HG03175 (cell line): ENCODE measurements at regions not wholly inside any gene's neighbourhood (a gene's known extent, or its start where the extent isn't known, plus 50 kb on each side); places are given as distances from the start of the nearest gene placed in this dataset.

ENCODE experiments used
- ATAC-seq: cut with Tn5 transposase; IDR thresholded peaks from one replicate; pipeline ENCODE4 v1.9.1; 2021; ENCODE audit warnings: mild to moderate bottlenecking, moderate library complexity; ENCODE audit not compliant: unreplicated experiment

DNA sequence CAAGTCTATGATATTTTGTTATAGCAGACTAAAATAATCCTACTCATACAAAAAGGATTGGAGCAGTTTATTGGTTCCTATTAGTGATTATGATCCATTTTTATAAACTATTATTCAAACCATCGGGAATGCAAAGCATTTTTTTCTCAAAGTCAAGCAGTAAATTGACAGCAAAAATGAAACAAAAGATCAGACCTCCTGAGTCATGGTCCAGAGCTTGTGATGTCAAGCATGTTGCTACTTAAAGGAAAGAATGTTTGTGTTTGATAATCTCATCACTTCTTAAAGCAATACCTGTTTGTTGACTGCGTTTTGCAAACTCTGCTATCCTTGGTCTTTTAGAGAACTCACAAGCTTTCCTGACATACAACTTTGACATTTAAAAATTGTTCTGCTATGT is 204.4 kb downstream of the SAMD5 start:
- no peak for ATAC-seq

- no peak for ATAC-seq
These were observed 206.5 kb downstream of the SAMD5 start for GRCh38 chr6:147715035-147715434.

DNA sequence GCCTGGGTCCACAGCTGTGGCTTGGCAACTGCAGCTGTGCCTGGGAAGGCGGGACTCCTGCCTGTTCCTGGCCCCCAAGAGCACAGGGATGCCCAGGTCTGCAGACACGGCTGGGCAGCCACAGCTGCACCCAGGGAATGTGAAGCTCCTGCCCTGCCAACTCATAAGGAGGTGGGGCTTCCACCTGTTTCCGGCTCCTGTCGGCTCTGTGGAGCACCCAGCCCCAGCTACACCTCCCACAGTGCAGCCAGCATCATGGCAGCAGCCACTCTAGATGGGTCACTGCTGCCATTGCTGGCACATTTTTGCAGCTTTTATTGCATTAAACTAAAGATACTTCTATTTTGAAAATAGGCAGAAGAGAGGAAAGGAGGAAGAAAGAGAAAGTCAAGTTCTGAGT is 207.9 kb downstream of the SAMD5 start:
- ATAC-seq = no peak

DNA sequence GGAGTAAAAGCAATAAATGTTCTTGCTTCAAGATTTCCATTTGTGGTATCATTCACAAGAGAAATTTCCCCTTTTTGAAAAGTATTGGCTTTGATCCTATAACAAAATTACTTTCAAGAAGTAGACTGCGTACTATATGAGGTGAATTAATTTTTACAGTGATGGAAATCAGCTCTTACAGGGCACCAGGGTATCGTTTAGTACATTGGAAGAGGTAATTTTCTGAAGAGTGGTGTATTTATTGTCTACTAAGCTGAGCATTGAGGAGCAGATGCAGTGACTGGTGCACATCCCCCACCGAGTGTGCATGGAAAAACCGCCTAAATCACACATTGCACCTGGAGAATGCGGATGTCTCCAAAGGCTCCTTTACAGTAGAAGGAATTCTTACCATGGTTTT is 209.5 kb downstream of the SAMD5 start:
- ATAC-seq = no peak

- no peak for ATAC-seq
These were observed 213.7 kb downstream of the SAMD5 start for GRCh38 chr6:147722158-147722557.

DNA sequence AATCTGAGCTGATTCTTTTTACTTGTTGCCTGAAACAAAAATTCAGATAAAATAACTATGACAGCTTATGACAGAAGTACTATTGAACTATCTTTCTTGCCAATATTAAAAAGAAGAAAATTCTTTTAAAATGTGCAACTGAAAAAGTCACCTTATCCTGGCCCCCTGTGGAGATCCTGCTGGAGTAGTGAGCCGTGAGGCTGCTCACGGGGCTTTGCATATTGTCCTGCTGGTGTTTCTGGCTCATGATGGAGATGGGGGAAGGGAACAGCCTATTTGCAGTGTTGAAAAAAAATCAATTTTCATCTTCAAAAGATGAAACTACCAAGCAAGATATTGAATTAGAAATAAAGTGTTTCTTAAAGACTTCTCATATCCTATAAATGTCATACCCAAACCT is 216.0 kb downstream of the SAMD5 start:
- no peak for ATAC-seq

DNA sequence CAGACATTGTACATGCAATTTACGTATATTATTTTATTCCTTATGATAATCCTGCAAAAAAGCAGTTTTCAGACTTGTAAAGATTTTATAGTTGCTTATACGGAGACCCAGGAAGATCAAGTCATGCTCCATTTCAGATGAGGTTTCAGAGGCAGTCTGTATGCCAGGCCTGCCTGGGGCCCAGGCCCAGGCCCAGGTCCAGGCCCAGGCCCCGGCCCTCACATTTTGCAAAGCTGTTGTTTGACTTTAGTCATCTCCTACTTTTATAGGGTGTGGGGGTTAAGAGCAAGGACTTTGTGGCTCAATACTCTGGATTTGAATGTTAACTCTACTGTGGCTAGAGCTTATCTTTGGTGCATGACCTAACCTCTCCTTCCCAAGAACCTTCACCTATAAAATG is 217.9 kb downstream of the SAMD5 start:
- no peak for ATAC-seq

GRCh38 chr6:147728903-147729302 is 220.4 kb downstream of the SAMD5 start:
- no peak for ATAC-seq

GRCh38 chr6:147733686-147734085 is 225.2 kb downstream of the SAMD5 start:
- no peak for ATAC-seq

DNA sequence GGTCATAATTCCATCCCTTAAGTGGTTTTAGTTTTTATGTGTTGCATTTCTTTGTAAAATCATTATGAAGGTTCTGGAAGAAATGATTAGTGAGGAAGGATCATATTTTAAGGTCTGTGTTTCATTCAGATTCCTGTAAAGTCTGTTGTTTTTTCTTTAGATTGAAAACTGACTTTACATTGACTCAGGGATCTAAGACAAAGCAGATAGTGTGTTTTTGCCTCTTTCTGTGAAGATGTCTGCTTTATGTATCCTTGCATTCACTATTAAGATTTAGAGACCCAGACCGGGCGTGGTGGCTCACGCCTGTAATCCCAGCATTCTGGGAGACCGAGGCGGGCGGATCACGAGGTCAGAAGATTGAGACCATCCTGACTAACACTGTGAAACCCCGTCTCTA is 225.7 kb downstream of the SAMD5 start:
- ATAC-seq = no peak

DNA sequence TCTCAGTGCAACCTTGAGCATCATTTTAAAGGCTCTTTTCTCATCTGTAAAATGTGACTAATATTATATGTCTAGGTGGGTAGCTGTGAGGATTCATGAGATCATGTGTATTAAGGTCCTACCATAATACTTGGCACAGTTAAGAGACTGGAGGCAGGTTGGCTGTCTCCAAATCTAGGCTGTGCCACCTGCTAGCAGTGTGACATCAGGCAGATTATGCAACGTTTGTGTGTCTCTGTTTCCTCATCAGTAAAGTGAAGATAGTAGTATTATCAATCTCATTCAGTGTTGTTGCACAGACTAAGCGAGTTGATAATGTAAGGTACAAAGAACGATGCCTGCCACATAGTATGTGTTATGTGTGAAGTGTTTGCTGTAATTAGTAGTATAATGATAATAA is 227.4 kb downstream of the SAMD5 start:
- ATAC-seq = no peak

DNA sequence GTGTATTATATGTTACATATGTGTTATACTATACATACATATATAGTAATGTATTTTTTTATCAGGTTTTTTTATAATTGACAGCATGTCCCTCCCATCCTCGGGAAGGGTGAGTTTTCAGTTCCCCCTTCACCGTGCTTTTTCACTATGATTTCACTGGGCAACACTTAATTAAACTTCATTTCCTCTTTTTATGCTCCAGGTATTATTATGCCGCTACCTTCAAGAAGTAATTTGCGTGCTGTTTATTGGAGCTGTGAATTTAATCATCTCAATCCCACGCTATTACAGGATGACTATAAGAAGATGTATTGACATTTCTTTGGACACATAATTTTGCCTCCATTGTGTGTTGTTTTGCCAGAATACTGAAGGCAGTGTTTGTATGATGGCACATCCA is 228.6 kb downstream of the SAMD5 start:
- ATAC-seq = no peak

- ATAC-seq = no peak
These were observed 229.6 kb downstream of the SAMD5 start for GRCh38 chr6:147738099-147738498.

GRCh38 chr6:147738516-147739162 is 230.1 kb downstream of the SAMD5 start:
- no peak for ATAC-seq

DNA sequence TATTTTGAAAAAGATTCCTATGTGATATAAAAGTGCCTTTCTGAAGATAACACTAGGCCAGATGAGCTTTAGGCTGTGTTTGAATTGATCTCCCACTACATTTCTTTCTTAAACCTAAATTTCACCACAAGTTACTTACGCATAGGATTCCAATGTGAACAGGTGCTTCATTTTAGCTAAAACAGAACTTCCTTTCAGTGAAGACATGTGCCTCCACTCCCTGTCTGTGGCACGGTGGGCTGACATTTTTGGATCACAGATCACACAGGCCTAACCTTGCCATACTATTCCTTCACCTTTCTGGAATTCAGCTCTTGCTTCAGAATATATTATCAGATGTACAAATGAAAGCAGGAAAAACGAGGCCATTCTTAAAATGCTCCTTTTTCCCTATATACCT is 231.8 kb downstream of the SAMD5 start:
- ATAC-seq = no peak

- ATAC-seq = no peak
These were observed 232.4 kb downstream of the SAMD5 start for GRCh38 chr6:147740916-147741315.

- ATAC-seq = no peak
These were observed 232.9 kb downstream of the SAMD5 start for GRCh38 chr6:147741389-147741788.

- no peak for ATAC-seq
These were observed 233.9 kb downstream of the SAMD5 start for GRCh38 chr6:147742440-147742839.

DNA sequence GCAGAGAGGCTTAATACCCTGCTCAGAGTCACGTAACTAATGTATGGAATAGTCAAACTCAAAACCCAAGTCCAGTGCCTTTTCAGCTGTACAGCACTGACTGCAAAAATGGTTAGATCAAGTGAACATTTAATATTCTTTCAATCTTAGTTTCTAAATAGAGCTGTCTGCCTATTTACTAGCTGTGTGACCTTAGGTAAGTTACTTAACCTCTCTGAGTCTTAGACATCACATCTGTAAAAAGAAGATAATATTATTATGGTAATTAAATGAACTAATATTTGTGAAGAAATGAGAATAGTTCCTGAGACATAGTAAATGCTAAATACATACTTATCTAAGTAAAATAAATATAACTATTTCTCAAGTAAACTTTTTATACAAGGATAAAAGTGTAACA is 235.5 kb downstream of the SAMD5 start:
- ATAC-seq = no peak

DNA sequence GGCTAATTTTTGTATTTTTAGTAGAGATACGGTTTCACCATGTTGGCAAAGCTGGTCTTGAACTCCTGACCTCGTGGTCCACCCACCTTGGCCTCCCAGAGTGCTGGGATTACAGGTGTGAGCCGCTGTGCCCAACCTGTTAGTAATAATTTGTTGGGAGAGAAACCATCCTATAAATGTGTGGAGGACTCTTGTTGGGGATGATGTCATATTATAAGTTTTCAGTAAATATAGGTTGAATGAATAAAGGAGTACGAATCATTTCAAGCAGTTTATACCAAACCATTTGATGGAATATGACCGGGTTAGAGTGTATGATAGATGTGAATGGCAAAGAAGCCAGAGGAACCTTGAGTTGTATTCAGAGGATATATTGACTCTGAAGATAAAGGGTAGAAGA is 240.8 kb downstream of the SAMD5 start:
- ATAC-seq = no peak

GRCh38 chr6:147750413-147750812 is 241.9 kb downstream of the SAMD5 start:
- no peak for ATAC-seq

- no peak for ATAC-seq
These were observed 242.7 kb downstream of the SAMD5 start for GRCh38 chr6:147751232-147751631.

DNA sequence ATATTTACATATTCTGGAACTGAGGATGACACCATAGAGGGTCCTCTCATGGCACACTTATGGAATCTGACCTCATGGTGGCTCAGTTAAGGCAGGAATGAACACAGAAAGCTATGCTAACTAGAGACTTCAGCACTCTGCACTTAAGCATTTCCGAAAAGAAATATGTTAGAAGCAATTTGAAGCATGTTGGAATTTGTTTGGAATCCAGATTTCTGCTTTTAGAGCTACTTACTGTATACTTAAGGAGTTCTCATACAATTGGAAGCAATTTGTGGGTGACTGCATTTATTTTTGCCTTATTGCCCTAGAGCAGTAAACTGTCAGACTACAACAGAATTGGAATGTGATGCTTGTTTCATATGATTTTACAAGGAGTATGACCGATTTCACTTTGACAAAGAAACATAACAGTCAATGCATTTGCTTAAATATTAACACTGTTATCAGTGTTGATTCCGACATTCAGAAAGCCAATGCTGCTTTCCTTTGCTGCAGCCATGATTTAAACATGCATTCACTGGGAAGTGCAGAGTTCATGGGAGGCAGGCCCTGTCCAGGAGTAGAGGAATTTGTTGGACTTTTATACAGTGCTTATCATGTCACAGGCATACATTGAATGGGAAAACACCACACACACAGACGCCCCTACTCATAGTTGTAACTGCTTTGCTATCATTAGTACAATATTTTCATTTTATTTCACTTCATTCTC is 244.4 kb downstream of the SAMD5 start:
- ATAC-seq = no peak
